ENCODE measurements at regions not wholly inside any gene's neighbourhood (a gene's known extent, or its start where the extent isn't known, plus 50 kb on each side); places are given as distances from the start of the nearest gene placed in this dataset.

DNA sequence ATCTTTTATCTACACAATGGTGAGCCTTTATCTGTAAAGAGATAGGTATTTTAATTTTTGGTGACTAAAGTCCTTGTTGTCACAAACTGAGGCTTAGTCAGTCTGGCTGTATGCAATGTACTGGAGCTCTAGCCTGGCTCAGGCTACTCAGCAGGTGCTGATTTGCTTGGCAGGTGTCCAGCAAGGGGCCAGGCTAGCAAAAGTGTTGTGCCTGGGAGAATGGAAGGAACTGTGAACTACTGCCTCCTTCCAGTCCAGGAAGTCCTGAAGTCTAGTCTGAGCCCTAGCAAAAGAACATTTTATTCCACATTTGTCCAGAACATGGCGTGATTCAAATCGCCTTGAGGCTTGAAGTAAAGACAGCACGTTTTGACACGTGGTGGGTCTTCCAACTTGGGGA, 260.5 kb downstream of the CCDC85A start:
- TF ChIP-seq GATA1 (IDR thresholded peaks at IDR 0.05; ENCODE audit: low read depth, low read length) = no peak
- no peak for TF ChIP-seq POLR2A (IDR thresholded peaks at IDR 0.05; ENCODE audit: low read length)
- DNase-seq = no peak

- no peak for DNase-seq
- TF ChIP-seq POLR2A (IDR thresholded peaks at IDR 0.05; ENCODE audit: low read length) (no peak), GATA1 (IDR thresholded peaks at IDR 0.05; ENCODE audit: low read depth, low read length) (no peak)
Observed at GRCh38 chr2:56448403-56449001, 264.7 kb downstream of the CCDC85A start.

GRCh38 chr2:56449002-56449431, 265.2 kb downstream of the CCDC85A start:
- DNase-seq = no peak

GRCh38 chr2:56449449-56449860, 265.7 kb downstream of the CCDC85A start:
- no peak for DNase-seq
- TF ChIP-seq GATA1 (IDR thresholded peaks at IDR 0.05; ENCODE audit: low read depth, low read length) = no peak
- no peak for TF ChIP-seq POLR2A (IDR thresholded peaks at IDR 0.05; ENCODE audit: low read length)

More at GRCh38 chr2:56449002-56449431, 265.2 kb downstream of the CCDC85A start:
- TF ChIP-seq POLR2A (IDR thresholded peaks at IDR 0.05; ENCODE audit: low read length) = no peak
- TF ChIP-seq GATA1 (IDR thresholded peaks at IDR 0.05; ENCODE audit: low read depth, low read length) = no peak

GRCh38 chr2:56450047-56450446, 266.3 kb downstream of the CCDC85A start:
- TF ChIP-seq POLR2A (IDR thresholded peaks at IDR 0.05; ENCODE audit: low read length) = no peak
- no peak for TF ChIP-seq GATA1 (IDR thresholded peaks at IDR 0.05; ENCODE audit: low read depth, low read length)

GRCh38 chr2:56450772-56451171, 267.0 kb downstream of the CCDC85A start:
- no peak for DNase-seq
- no peak for TF ChIP-seq POLR2A (IDR thresholded peaks at IDR 0.05; ENCODE audit: low read length)
- TF ChIP-seq GATA1 (IDR thresholded peaks at IDR 0.05; ENCODE audit: low read depth, low read length) = no peak

More at GRCh38 chr2:56450047-56450446, 266.3 kb downstream of the CCDC85A start:
- DNase-seq = no peak

DNA sequence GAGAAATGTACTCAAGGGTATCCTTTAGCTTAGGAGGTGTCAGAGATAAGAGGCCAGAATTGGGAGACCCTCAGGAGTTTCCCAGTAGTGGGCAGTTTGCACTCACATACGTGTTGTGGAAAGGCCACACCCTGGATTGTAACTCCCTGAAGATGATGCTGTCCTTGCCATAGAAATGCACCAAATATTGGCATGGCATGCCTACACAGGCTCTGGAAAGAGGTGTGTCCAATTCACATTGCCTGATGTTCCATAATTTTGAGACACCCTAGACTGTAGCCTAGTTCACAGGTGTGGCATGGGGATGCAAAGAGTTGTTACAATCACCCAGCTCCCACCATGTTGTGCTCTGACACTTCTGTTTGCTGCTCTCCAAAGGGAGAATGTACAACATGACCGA, 271.9 kb downstream of the CCDC85A start:
- TF ChIP-seq GATA1 (IDR thresholded peaks at IDR 0.05; ENCODE audit: low read depth, low read length) = no peak
- TF ChIP-seq POLR2A (IDR thresholded peaks at IDR 0.05; ENCODE audit: low read length) = no peak
- no peak for DNase-seq

DNA sequence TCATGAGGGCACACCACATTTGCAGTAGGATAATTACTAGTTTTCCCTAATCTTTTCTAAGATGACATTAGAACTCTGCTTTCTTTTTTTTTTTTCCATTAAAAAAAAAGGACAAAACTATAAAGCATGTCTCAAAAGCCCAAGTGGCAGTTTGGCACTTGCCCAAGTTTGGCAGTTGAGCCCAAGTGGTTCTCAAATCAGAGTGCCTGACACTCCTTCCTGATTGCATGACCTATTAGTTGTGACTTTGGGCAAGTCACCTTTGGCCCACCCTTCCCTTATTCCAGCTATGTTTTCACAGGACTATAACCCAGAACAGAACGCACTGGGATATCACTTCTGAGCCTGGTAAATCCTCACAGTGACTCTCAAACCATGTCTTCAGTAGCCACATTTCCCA, 273.0 kb downstream of the CCDC85A start:
- DNase-seq = no peak
- TF ChIP-seq GATA1 (IDR thresholded peaks at IDR 0.05; ENCODE audit: low read depth, low read length) = no peak
- TF ChIP-seq POLR2A (IDR thresholded peaks at IDR 0.05; ENCODE audit: low read length) = no peak

- no peak for TF ChIP-seq GATA1 (IDR thresholded peaks at IDR 0.05; ENCODE audit: low read depth, low read length)
- no peak for TF ChIP-seq POLR2A (IDR thresholded peaks at IDR 0.05; ENCODE audit: low read length)
- DNase-seq = no peak
Observed at GRCh38 chr2:56460508-56460907, 276.7 kb downstream of the CCDC85A start.

- TF ChIP-seq GATA1 (IDR thresholded peaks at IDR 0.05; ENCODE audit: low read depth, low read length) (no peak), POLR2A (IDR thresholded peaks at IDR 0.05; ENCODE audit: low read length) (no peak)
- no peak for DNase-seq
Observed at GRCh38 chr2:56464066-56464465, 280.3 kb downstream of the CCDC85A start.

- TF ChIP-seq POLR2A (IDR thresholded peaks at IDR 0.05; ENCODE audit: low read length) (no peak), GATA1 (IDR thresholded peaks at IDR 0.05; ENCODE audit: low read depth, low read length) (no peak)
- peak in 1 of 2 experiments; percentile 10 for DNase-seq
Observed at GRCh38 chr2:56464613-56465012, 280.8 kb downstream of the CCDC85A start.

GRCh38 chr2:56465491-56465890, 281.7 kb downstream of the CCDC85A start:
- TF ChIP-seq GATA1 (IDR thresholded peaks at IDR 0.05; ENCODE audit: low read depth, low read length) = no peak
- no peak for TF ChIP-seq POLR2A (IDR thresholded peaks at IDR 0.05; ENCODE audit: low read length)
- no peak for DNase-seq

DNA sequence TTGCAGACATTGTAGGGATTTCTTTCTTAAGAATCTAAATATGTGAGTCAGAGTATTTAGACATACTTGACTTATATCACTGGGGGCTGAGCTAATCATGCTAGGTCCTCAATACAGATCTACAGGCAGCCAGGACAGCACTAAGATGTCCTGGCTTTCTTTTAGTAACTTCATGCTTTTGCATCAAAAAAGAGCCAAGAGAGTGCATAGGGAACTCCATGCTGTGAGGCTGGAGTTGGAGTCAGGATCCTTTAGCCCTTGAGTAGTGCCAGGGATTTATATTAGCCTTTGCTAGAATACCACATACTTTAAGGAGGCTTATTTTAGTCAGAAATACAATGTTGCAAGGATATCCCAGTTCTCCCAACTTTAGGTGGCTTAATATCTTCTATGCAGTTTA, 289.7 kb downstream of the CCDC85A start:
- TF ChIP-seq POLR2A (IDR thresholded peaks at IDR 0.05; ENCODE audit: low read length) (no peak), GATA1 (IDR thresholded peaks at IDR 0.05; ENCODE audit: low read depth, low read length) (no peak)
- DNase-seq = no peak

DNA sequence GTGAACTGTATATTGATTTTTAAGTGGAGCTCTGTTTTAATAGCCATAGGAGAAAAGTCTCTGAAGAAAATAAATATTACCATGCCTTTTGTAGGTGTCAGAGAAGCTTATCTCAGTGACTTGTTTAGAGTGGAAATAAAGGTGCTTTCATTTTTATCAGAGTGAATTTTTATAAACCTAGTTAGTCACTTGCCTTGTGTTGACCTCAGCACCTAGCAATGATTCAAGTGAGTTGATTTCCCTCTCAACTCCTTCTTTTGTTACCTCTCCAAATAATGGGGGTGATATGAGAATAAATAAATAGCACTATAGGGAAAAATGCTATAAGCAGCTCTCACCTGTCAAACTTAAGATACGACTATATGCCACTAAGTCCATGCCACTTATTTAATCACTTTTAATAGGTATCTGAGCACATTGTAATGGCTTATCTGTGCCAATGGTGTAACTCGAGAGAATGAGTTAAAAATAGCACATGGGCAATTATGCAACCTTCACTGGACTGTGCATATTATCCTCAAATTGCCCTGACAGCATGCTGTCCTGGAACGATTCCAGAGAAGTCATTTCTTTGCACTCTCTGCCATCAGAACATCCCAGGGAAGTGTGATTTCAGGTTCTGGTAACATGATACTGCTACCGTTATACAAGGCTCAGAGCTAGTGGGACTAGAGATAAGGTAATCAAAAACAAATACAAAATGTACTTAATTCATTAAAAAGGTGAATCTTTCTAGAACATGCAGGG, 290.8 kb downstream of the CCDC85A start:
- DNase-seq = no peak
- TF ChIP-seq GATA1 (IDR thresholded peaks at IDR 0.05; ENCODE audit: low read depth, low read length) = no peak
- TF ChIP-seq POLR2A (IDR thresholded peaks at IDR 0.05; ENCODE audit: low read length) = no peak

- no peak for DNase-seq
- TF ChIP-seq GATA1 (IDR thresholded peaks at IDR 0.05; ENCODE audit: low read depth, low read length) = no peak
- TF ChIP-seq POLR2A (IDR thresholded peaks at IDR 0.05; ENCODE audit: low read length) = no peak
Observed at GRCh38 chr2:56475191-56475590, 291.4 kb downstream of the CCDC85A start.

Measured in erythroblast (primary cell).